Caco-2 (cell line): ENCODE measurements at regions not wholly inside any gene's neighbourhood (a gene's known extent, or its start where the extent isn't known, plus 50 kb on each side); places are given as distances from the start of the nearest gene placed in this dataset.

Experiments
- BruUV-seq: library from RNA; stranded (reverse); fragments of 400-500 nt; replicated peaks from 2 replicates; lab custom pipeline; 2021; lab: Mats Ljungman, UMichigan
- CTCF ChIA-PET: fragments of 300-600 bp; sonication (Branson Sonifier 250); formaldehyde crosslinking; loops from one replicate; lab custom pipeline; 2022; ENCODE audit warnings: antibody characterized with exemption; lab: Charles Lee
- POLR2A ChIA-PET: fragments of 300-600 bp; sonication (Branson Sonifier 250); formaldehyde crosslinking; loops from one replicate; lab custom pipeline; 2022; ENCODE audit warnings: antibody characterized with exemption; lab: Charles Lee
- DNase-seq, 2 experiments: peaks; one replicate each; pipeline versions ENCODE4 v3.0.0 to v3.0.0-alpha.2; 2020 to 2022
- H3K27me3 ChIP-seq: replicated peaks from 2 replicates; pipeline ENCODE4 v1.6.0; 2011; ENCODE audit warnings: low read length; ENCODE audit not compliant: control insufficient read depth, insufficient read depth
- H3K36me3 ChIP-seq: 2 replicates; pipeline ENCODE4 v1.5.1; 2011; ENCODE audit warnings: low read length; ENCODE audit not compliant: control insufficient read depth, insufficient read depth
- H3K4me1 ChIP-seq: fragments of 250-450 bp; sonication (Bioruptor Pico); 2 replicates; pipeline ENCODE4 v1.5.1; 2020; ENCODE audit warnings: mild to moderate bottlenecking
- H3K4me3 ChIP-seq: 2 replicates; pipeline ENCODE4 v1.5.1; 2011; ENCODE audit warnings: low read depth, mild to moderate bottlenecking, control low read depth, low read length
- H3K9me3 ChIP-seq: fragments of 250-450 bp; sonication (Bioruptor Pico); 2 replicates; pipeline ENCODE4 v1.5.1; 2020; ENCODE audit warnings: mild to moderate bottlenecking, moderate library complexity
- H3K27ac Mint-ChIP-seq: one replicate; pipeline ENCODE4 v1.8.0; 2022; ENCODE audit warnings: mixed read lengths; ENCODE audit not compliant: unreplicated experiment
- H3K27me3 Mint-ChIP-seq: one replicate; pipeline ENCODE4 v1.8.0; 2022; ENCODE audit warnings: mixed read lengths; ENCODE audit not compliant: insufficient read depth, unreplicated experiment
- H3K36me3 Mint-ChIP-seq: one replicate; pipeline ENCODE4 v1.8.0; 2022; ENCODE audit warnings: mild to moderate bottlenecking, mixed read lengths; ENCODE audit not compliant: insufficient read depth, unreplicated experiment
- H3K4me1 Mint-ChIP-seq: one replicate; pipeline ENCODE4 v1.8.0; 2022; ENCODE audit warnings: low read depth, mixed read lengths; ENCODE audit not compliant: unreplicated experiment
- H3K4me3 Mint-ChIP-seq: one replicate; pipeline ENCODE4 v1.8.0; 2022; ENCODE audit warnings: mild to moderate bottlenecking, moderate library complexity, mixed read lengths; ENCODE audit not compliant: unreplicated experiment
- H3K9me3 Mint-ChIP-seq: one replicate; pipeline ENCODE4 v1.8.0; 2022; ENCODE audit warnings: mixed read lengths; ENCODE audit not compliant: unreplicated experiment
- intact Hi-C: fragments of 100-400 bp; cut with micrococcal nuclease; formaldehyde crosslinking; loops from one replicate; pipeline ENCODE4 v1.10.0; 2022; ENCODE audit not compliant: unreplicated experiment
- TF ChIP-seq, protein P1 (sequence below), 2 experiments: fragments of 200-600 bp in 1 of 2; IDR thresholded peaks; 1 replicate in 1 of 2; 2 replicates in 1 of 2; pipeline versions ENCODE4 v1.5.1 to v1.8.0; 2011 to 2022; ENCODE audit warnings: antibody characterized with exemption in 1 of 2, control low read depth in 1 of 2, inconsistent platforms in 1 of 2, low read depth in 1 of 2, low read length in 1 of 2, mild to moderate bottlenecking in 1 of 2, moderate library complexity in 1 of 2; ENCODE audit not compliant: insufficient read depth in 1 of 2, severe bottlenecking in 1 of 2, unreplicated experiment in 1 of 2

DNA sequence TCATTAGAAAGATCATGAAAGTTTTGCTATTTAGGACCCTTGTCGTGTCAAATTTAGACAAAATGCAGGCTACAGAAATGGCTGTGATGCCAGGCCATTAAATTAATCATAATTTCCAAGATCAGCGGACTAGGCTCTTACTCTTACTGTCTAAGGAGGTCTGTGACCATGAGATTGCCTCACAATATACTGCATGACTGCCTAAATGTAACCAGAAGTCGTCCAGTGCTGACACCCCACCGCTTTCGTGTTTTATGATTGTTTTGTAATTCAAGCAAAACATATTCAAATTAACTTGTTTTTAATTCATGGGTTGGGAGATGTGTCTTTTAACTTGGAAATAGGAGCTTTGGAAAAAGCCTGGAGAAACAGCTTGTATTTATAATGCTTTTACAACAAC lies 947.5 kb downstream of the BRINP3 start:
- TF ChIP-seq, protein P1, sequence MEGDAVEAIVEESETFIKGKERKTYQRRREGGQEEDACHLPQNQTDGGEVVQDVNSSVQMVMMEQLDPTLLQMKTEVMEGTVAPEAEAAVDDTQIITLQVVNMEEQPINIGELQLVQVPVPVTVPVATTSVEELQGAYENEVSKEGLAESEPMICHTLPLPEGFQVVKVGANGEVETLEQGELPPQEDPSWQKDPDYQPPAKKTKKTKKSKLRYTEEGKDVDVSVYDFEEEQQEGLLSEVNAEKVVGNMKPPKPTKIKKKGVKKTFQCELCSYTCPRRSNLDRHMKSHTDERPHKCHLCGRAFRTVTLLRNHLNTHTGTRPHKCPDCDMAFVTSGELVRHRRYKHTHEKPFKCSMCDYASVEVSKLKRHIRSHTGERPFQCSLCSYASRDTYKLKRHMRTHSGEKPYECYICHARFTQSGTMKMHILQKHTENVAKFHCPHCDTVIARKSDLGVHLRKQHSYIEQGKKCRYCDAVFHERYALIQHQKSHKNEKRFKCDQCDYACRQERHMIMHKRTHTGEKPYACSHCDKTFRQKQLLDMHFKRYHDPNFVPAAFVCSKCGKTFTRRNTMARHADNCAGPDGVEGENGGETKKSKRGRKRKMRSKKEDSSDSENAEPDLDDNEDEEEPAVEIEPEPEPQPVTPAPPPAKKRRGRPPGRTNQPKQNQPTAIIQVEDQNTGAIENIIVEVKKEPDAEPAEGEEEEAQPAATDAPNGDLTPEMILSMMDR (IDR thresholded peaks at IDR 0.05; ENCODE audit: insufficient read depth in 1 of 2, low read depth in 1 of 2, low read length in 1 of 2, severe bottlenecking in 1 of 2, unreplicated experiment in 1 of 2) = no peak
- Histone ChIP-seq H3K9me3 (no peaks in the 10 kb centered on the region), H3K27me3 (no peaks in the 10 kb centered on the region), H3K4me3 (no peak overlapping the region), H3K4me1 (no peaks in the 10 kb centered on the region), H3K36me3 (no peaks in the 10 kb centered on the region)
- Mint-ChIP-seq H3K27ac (no peak overlapping the region), H3K36me3 (no peaks in the 10 kb centered on the region), H3K4me1 (no peaks in the 10 kb centered on the region), H3K27me3 (no peaks in the 10 kb centered on the region), H3K9me3 (no peaks in the 10 kb centered on the region), H3K4me3 (no peak overlapping the region)
- BruUV-seq = no TSS peak
- POLR2A ChIA-PET = no interaction called here
- intact Hi-C loops = no loop called here
- DNase-seq = no peak
- CTCF ChIA-PET = no interaction called here

GRCh38 chr1:189538271-189538670 lies 939.4 kb downstream of the BRINP3 start:
- ChIA-PET CTCF (no interaction called here), POLR2A (no interaction called here)
- Mint-ChIP-seq H3K27ac (no peak overlapping the region), H3K27me3 (no peaks in the 10 kb centered on the region), H3K4me3 (no peak overlapping the region), H3K4me1 (peaks cover 8% of the 10 kb centered on the region), H3K9me3 (no peaks in the 10 kb centered on the region), H3K36me3 (no peaks in the 10 kb centered on the region)
- Histone ChIP-seq H3K4me1 (peaks cover 15% of the 10 kb centered on the region), H3K4me3 (no peak overlapping the region), H3K9me3 (no peaks in the 10 kb centered on the region), H3K27me3 (no peaks in the 10 kb centered on the region), H3K36me3 (no peaks in the 10 kb centered on the region)
- no TSS peak for BruUV-seq
- intact Hi-C loops = no loop called here
- TF ChIP-seq, protein P1 (IDR thresholded peaks at IDR 0.05; ENCODE audit: insufficient read depth in 1 of 2, low read depth in 1 of 2, low read length in 1 of 2, severe bottlenecking in 1 of 2, unreplicated experiment in 1 of 2) = no peak
- peak in 1 of 2 experiments; percentile 31 for DNase-seq

GRCh38 chr1:189550498-189550897 lies 927.2 kb downstream of the BRINP3 start:
- no peak overlapping the region for H3K27ac Mint-ChIP-seq
- H3K4me3 Mint-ChIP-seq = no peak overlapping the region
- CTCF ChIA-PET = no interaction called here
- no peaks in the 10 kb centered on the region for H3K27me3 ChIP-seq
- H3K27me3 Mint-ChIP-seq = no peaks in the 10 kb centered on the region
- no peak overlapping the region for H3K4me3 ChIP-seq
- no peaks in the 10 kb centered on the region for H3K4me1 ChIP-seq
- no peaks in the 10 kb centered on the region for H3K36me3 Mint-ChIP-seq
- H3K9me3 ChIP-seq = no peaks in the 10 kb centered on the region
- POLR2A ChIA-PET = no interaction called here
- TF ChIP-seq, protein P1 (IDR thresholded peaks at IDR 0.05; ENCODE audit: insufficient read depth in 1 of 2, low read depth in 1 of 2, low read length in 1 of 2, severe bottlenecking in 1 of 2, unreplicated experiment in 1 of 2) = no peak
- H3K4me1 Mint-ChIP-seq = no peaks in the 10 kb centered on the region
- intact Hi-C loops = no loop called here
- no TSS peak for BruUV-seq
- no peak for DNase-seq
- H3K9me3 Mint-ChIP-seq = no peaks in the 10 kb centered on the region
- no peaks in the 10 kb centered on the region for H3K36me3 ChIP-seq
